ENCODE measurements at regions not wholly inside any gene's neighbourhood (a gene's known extent, or its start where the extent isn't known, plus 50 kb on each side); places are given as distances from the start of the nearest gene placed in this dataset.
"Not testable (repeated sequence)": the region's sequence is repeated elsewhere in the genome, so short reads cannot be mapped to it uniquely, and the experiment has no call there.

DNA sequence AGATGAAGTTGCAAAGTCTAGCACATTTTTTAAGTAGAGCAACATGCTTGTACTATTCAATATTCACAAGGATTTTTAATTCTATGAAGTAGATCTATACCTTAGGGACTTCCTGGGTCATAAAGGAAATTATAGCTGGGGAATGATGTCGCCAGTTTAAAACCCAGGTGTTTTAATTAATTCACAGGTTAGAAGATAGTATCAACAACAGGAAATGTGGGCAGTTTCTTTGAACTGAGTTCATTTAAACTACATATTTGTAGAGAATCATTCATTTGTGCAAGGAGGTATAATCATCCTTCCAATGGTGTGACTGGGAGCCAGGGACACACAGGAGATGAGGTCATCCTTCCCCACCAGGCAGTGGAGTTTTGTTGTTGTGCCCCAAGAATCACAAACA lies 181.3 kb upstream of the KLF3 start:
- CTCF ChIA-PET = no interaction called here
- POLR2A ChIA-PET = no interaction called here
- no peak for TF ChIP-seq CTCF (IDR thresholded peaks at IDR 0.05; ENCODE audit: low read depth, low read length)

DNA sequence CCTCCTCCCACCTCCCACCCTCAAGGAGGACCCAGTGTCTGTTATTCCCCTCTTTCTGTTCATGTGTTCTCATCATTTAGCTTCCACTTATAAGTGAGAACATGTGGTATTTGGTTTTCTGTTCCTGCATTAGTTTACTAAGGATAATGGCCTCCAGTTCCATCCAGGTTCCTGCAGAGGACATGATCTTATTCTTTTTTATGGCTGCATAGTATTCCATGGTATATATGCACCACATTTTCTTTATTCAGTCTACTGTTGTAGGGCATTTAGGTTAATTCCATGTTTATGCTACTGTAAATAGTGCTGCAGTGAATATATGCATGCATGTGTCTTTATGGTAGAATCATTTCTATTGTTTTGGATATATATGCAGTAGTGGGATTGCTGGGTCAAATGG lies 180.4 kb upstream of the KLF3 start:
- DNase-seq (ENCODE audit: low read depth, low spot score); H3K27ac ChIP-seq (ENCODE audit: low read depth, low read length); H3K4me3 ChIP-seq (ENCODE audit: low read depth, low read length); H3K9me3 ChIP-seq (ENCODE audit: control insufficient read depth, insufficient read depth, low read length); H3K27me3 ChIP-seq (ENCODE audit: control insufficient read depth, insufficient read depth, low read length); POLR2A ChIA-PET; CTCF ChIA-PET: not testable (repeated sequence)

More for the DNA sequence above, 181.3 kb upstream of the KLF3 start:
- no peak overlapping the region for H3K4me3 ChIP-seq (ENCODE audit: low read depth, low read length)
- H3K27me3 ChIP-seq (ENCODE audit: control insufficient read depth, insufficient read depth, low read length) = no peaks in the 10 kb centered on the region
- no peaks in the 10 kb centered on the region for H3K9me3 ChIP-seq (ENCODE audit: control insufficient read depth, insufficient read depth, low read length)
- DNase-seq (ENCODE audit: low read depth, low spot score) = no peak
- no peak overlapping the region for H3K27ac ChIP-seq (ENCODE audit: low read depth, low read length)

GRCh38 chr4:38489011-38489861 lies 174.8 kb upstream of the KLF3 start:
- Histone ChIP-seq H3K27ac (ENCODE audit: low read depth, low read length) (no peak overlapping the region), H3K9me3 (ENCODE audit: control insufficient read depth, insufficient read depth, low read length) (no peaks in the 10 kb centered on the region), H3K4me3 (ENCODE audit: low read depth, low read length) (no peak overlapping the region), H3K27me3 (ENCODE audit: control insufficient read depth, insufficient read depth, low read length) (no peaks in the 10 kb centered on the region)
- CTCF ChIA-PET = interaction anchor here (1.0 kb wide), 1 partner anchor 187 kb away, joined by 4 read pairs; no protein-coding TSS in a partner anchor
- TF ChIP-seq CTCF (IDR thresholded peaks at IDR 0.05; ENCODE audit: low read depth, low read length) = no peak
- no peak for DNase-seq (ENCODE audit: low read depth, low spot score)
- POLR2A ChIA-PET = interaction anchor here (0.5 to 0.6 kb wide), 3 partner anchors 77 to 365 kb away, joined by 3 to 4 read pairs (median 4); no protein-coding TSS in a partner anchor

DNA sequence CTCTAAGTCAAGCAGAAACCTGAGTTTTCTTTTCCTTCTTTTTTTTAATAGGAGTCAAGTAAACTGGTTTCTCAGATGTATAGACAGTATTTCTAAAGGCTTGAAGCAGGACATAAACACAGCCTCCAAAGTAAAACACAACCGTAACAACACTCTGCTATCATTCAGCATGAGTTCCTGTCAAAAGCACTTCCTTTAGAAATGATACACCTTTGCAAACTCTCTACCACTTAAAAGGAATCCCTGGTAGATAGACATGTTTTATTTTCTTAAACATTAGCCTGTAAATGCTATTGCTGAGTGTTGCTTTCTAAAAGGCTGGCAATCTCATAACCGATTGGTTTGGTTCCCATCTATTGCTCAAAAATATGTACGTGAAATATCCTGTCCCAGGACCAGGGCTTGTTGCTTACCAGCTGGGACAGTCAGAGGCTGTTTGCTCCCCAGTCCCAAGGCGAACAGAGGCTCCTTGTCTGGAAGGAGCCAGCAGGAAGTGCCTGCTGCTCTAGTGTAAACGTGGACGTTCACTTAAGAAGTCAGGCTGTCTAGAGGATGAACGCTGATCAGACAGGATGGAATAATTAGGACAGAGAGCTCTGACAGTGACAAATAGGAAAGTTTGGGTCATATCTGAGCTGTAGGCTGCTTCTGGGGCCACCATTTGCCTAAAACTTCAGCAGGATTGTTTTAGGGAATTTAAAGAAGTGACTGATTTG lies 173.9 kb upstream of the KLF3 start:
- CTCF ChIA-PET = no interaction called here
- Histone ChIP-seq H3K27me3 (ENCODE audit: control insufficient read depth, insufficient read depth, low read length) (no peaks in the 10 kb centered on the region), H3K27ac (ENCODE audit: low read depth, low read length) (no peak overlapping the region), H3K9me3 (ENCODE audit: control insufficient read depth, insufficient read depth, low read length) (no peaks in the 10 kb centered on the region), H3K4me3 (ENCODE audit: low read depth, low read length) (no peak overlapping the region)
- no peak for TF ChIP-seq CTCF (IDR thresholded peaks at IDR 0.05; ENCODE audit: low read depth, low read length)
- peak; percentile 3 for DNase-seq (ENCODE audit: low read depth, low spot score)
- POLR2A ChIA-PET = interaction anchor here (0.6 kb wide), 1 partner anchor 171 kb away, joined by 4 read pairs; no protein-coding TSS in a partner anchor

GRCh38 chr4:38490753-38491446 lies 173.1 kb upstream of the KLF3 start:
- POLR2A ChIA-PET = no interaction called here
- TF ChIP-seq CTCF (IDR thresholded peaks at IDR 0.05; ENCODE audit: low read depth, low read length) = no peak
- no peak overlapping the region for H3K4me3 ChIP-seq (ENCODE audit: low read depth, low read length)
- DNase-seq (ENCODE audit: low read depth, low spot score) = no peak
- no peaks in the 10 kb centered on the region for H3K27me3 ChIP-seq (ENCODE audit: control insufficient read depth, insufficient read depth, low read length)
- no peaks in the 10 kb centered on the region for H3K9me3 ChIP-seq (ENCODE audit: control insufficient read depth, insufficient read depth, low read length)
- H3K27ac ChIP-seq (ENCODE audit: low read depth, low read length) = no peak overlapping the region
- CTCF ChIA-PET = no interaction called here
